ENCODE measurements at regions not wholly inside any gene's neighbourhood (a gene's known extent, or its start where the extent isn't known, plus 50 kb on each side); places are given as distances from the start of the nearest gene placed in this dataset.

DNA sequence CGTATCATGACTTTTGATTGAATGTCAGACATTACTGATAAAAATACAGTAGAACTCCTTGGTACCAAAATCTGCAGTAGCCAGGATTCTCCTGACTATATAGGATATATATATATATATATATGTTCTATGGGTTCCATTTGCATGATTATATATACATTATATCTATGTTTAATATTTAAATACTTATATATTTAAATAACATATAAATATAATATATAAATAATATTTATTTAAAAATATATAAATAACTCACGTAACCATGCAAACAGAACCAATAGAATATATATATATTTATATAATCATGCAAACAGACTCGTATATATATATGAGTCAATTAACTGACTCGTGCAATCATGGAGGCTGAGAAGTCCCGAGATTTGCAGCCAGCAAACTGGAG lies 278.8 kb upstream of the PLXNA2 start:
- no peak for DNase-seq

DNA sequence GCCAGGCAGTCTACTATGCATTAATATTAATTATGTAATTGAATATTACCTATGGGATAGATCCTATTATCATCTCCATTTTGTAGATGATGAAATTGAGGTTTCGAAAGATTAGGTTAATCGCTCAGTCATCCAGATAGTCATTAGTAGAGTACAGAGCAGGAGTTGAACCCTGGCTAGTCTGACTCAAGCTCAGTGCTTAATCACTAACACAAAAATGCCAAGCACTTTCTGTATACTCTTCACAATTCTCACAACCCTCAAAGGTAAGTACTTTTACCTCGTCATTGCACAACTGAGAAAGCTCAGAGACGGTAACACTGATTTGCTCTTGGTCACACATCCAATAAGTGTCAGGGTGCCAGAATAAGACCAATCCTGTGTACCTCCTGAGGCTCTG lies 280.2 kb upstream of the PLXNA2 start:
- DNase-seq, result no peak

GRCh38 chr1:208524925-208525324 lies 280.7 kb upstream of the PLXNA2 start:
- DNase-seq, result no peak

- no peak for DNase-seq
Observed at GRCh38 chr1:208525417-208525816, 281.2 kb upstream of the PLXNA2 start.

- no peak for DNase-seq
Observed at GRCh38 chr1:208526613-208527125, 282.5 kb upstream of the PLXNA2 start.

GRCh38 chr1:208527156-208527555 lies 283.0 kb upstream of the PLXNA2 start:
- DNase-seq, result no peak

DNA sequence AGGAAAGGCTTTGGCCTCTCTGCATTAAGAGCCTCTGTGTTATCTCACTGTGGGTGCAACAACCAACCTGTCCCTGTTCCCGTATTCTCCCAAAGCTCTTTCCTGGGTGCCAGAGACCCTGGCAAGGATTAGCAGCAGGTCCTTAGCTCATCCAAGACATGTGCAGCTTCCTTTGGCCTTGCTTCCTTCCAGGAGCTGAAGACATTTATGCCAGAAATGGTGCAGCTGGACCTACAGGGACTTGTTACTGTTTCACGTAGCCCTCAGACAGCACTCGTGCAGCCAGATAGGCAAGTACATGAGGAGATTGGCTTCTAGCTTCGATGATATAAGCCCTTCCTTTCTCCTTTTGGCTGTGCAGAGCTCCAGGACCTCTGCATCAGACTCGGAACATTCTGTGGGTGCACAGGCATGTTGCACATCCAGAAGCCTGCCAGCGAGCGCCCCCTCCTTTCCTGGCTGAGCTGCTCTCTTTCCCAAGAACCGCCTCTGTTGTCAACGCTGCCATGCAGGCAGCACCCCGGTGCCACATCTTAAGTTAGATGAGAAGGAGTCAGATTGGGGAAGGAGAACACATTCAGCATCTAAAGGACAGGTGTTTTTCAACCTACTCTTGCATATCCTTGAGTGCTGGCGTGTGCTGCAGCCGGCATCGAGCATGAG lies 284.5 kb upstream of the PLXNA2 start:
- no peak for DNase-seq

DNA sequence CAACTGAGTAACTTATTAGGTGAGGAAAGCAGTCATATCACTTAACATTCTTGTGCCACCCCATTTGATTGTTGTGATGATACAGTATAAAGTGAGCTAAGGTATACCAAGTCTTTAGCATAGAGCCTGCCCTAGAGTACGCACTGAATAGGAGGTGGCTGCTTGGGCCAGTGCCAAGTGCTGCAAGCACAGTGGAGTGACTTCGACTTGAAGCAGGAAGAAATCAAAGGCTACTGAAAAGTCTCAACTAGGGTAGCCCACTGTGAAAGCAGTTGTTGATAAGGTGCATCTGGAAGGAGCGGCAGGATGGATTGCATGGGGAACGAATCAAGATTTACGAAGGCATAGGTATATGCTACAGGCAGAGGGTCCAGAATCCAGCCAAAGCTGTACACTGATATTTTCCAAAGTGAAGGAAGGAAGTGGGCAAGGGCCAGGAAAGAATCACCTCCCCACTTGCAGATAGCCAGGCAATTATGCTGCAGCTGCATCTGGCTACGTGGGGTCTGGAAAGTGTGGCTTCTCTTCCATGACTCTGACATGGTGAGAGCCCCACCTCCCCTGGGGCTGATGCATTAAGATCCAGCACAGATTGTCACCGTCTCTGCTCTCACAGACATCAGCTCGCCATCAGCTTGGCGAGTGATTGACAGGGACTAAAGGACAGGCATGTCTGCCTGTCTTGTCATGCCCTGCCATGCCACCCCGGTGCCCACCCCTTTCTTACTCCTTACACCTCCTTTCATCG lies 287.0 kb upstream of the PLXNA2 start:
- no peak for DNase-seq

GRCh38 chr1:208533746-208534598 lies 289.8 kb upstream of the PLXNA2 start:
- DNase-seq, result no peak

DNA sequence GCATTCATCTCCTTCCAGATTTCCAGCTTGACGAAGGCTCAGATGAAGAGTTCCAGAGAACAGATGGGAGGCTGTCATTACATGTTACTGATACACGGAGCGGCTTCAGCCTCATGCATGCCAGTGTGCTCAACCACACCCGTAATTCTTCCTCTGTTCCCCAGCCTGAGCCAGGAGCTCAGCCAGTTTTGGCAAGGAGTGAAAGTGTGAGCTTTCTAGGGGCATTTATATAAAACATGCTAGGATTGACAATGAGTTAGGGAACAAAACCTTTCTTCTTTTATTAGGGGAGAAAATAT lies 290.4 kb upstream of the PLXNA2 start:
- DNase-seq, result no peak

- no peak for DNase-seq
Observed at GRCh38 chr1:208534979-208535378, 290.8 kb upstream of the PLXNA2 start.

GRCh38 chr1:208535511-208535910 lies 291.3 kb upstream of the PLXNA2 start:
- DNase-seq, result no peak

- no peak for DNase-seq
Observed at GRCh38 chr1:208536212-208536611, 292.0 kb upstream of the PLXNA2 start.

- no peak for DNase-seq
Observed at GRCh38 chr1:208537198-208537597, 293.0 kb upstream of the PLXNA2 start.

- no peak for DNase-seq
Observed at GRCh38 chr1:208538078-208538477, 293.9 kb upstream of the PLXNA2 start.

DNA sequence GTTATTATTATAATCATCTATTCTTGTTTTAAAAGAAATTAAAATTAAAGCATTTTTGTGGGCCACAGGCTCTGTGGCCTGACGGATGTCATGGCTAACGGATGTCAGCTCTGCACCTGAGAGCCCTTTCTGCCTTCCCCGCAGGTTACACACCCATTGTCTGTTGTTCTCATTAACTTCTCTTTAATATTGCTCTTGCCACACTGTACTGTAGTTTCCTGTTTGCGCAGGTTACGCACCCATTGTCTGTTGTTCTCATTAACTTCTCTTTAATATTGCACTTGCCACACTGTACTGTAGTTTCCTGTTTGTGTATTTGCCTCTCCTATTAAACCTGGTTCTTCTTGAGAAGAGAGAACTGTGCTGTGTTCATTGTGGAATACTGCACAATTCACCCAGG lies 294.4 kb upstream of the PLXNA2 start:
- no peak for DNase-seq

DNA sequence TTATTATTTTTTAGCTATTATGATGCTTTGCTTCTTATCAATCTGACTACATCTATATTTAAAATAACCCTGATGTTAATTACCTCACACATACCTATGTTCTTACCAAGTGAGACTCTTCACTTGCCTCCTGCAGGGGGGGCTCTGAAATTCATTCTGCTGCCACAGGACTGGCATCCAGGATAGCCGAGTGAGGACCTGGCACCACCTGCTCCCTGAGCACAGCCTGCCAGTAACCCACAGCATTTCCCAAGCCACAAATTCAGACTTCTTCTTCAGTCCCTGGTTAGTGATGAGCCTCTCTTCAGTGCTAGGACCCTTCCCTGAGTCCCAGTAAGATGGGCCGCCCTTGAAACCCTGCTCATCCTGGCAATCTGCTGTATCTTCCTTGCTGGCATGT lies 296.5 kb upstream of the PLXNA2 start:
- no peak for DNase-seq

DNA sequence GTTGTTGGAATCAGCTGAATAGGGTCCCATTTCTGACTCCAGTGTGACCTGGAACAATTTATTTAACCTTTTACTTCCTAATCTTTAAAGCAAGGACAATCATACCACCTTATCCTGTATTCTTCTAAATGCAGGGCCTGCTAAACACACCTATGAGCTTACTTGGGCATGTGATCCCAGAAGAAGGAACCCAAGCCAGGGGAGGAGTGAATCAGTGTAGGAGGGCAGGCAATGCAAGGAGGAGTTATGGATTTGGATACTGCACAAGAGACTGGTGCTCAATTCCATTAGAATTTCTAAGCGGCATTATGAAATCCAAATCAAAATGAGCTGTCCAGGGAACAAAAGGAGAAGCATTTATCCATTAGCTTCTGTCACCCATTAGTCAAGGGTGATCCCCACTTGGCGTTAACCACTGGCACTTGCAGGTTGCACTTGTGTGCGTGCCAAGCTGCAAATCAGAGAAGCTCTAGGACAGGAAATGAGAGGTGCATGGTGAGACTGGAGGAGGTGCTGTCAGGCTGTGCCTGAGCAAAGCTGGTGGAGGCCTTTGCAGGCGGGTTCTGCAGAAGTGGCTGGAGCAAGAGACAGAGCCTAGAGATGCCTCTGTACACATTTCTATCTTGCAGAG lies 297.2 kb upstream of the PLXNA2 start:
- DNase-seq, result no peak

- DNase-seq, result no peak
Observed at GRCh38 chr1:208542309-208542708, 298.1 kb upstream of the PLXNA2 start.

DNA sequence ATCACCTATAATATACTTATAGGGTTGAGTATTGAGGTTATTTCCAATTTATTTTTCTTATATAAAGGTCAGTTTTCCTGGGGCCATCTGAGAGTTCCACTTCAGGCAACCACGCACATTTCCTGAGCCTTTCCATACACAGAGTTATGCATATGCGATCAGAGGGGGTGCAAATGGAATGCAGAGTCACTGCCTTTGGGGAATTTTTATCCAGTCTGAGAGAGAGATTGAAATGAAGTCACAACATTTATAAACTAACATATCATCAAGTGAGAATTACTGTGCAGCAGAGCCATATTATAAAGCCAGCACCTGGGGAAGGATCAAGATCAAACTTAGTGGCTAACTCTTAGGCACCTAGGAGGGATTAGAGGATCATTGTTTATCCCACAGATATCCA lies 299.9 kb upstream of the PLXNA2 start:
- no peak for DNase-seq

DNA sequence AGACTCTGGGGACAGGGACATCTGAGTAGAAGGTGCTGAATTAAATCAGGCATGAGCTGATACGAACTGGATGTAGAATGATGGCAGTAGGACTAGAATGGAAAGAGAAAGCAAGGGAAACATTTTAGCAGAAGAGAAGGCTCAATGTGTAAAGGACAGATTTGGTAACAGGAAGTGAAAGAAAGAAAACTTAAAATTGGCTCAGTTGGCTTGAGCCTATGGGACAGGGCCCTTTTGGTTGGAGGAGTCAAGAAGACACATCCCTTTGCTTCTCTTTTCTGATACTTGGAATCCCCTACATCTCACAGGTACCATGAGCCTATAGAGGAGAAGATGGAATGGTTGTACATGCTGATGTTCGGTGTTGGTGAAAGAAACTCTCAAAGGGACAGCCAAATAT lies 300.6 kb upstream of the PLXNA2 start:
- DNase-seq, result no peak

GRCh38 chr1:208551024-208551423 lies 306.8 kb upstream of the PLXNA2 start:
- no peak for DNase-seq

DNA sequence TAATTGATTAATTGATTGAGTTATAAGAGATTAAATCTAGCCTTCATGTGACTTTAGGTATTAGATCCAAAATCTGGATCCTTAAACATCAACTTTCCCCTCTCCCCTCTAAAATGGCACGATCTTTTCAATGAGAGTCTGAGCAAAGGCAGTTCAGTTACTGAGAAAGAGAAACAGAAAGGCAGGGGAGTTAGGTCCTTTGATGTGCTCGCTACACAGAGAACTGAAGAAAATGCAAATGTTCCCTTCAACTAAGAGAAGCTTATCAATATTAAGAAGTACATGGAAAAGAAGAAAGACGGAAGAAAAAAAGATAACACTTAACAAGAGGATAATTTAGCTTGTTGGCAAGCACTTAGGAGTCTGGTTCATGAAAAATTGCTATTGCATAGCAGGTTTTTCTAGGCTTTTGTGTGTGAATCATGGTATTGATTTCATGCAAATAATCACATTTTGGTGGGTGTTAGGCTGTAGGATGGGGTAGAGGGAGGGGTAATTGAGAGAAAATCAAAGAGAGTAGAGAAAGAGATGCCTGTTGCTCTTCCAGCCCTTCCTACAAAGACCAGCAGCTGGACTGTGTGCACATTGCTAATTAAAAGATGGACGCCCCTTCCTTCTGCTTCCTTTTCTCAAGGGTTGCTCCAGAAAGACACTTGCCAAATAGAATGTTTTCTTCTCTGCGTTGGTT lies 307.6 kb upstream of the PLXNA2 start:
- no peak for DNase-seq
